Panc1 (cell line): ENCODE measurements at regions not wholly inside any gene's neighbourhood (a gene's known extent, or its start where the extent isn't known, plus 50 kb on each side); places are given as distances from the start of the nearest gene placed in this dataset.

Experiments
- ATAC-seq: fragments of 200-7000 bp; cut with Tn5 transposase; 2 replicates; pipeline ENCODE4 v1.9.1; 2020; ENCODE audit warnings: mild to moderate bottlenecking, moderate library complexity
- BruUV-seq: library from RNA; stranded (reverse); fragments of 400-500 nt; replicated peaks from 2 replicates; lab custom pipeline; 2021; lab: Mats Ljungman, UMichigan
- CTCF ChIA-PET: fragments of 300-600 bp; sonication (Branson Sonifier 250); formaldehyde crosslinking; loops from one replicate; lab custom pipeline; 2022; ENCODE audit warnings: antibody characterized with exemption; lab: Charles Lee
- POLR2A ChIA-PET: fragments of 300-600 bp; sonication (Branson Sonifier 250); formaldehyde crosslinking; loops from one replicate; lab custom pipeline; 2022; ENCODE audit warnings: antibody characterized with exemption; lab: Charles Lee
- DNase-seq: peaks from one replicate; pipeline ENCODE4 v3.0.0-alpha.2; 2010; ENCODE audit warnings: low read depth, low spot score
- H3K27ac ChIP-seq: 2 replicates; pipeline ENCODE4 v1.5.1; 2011; ENCODE audit warnings: mild to moderate bottlenecking, low read length, inconsistent platforms
- H3K27me3 ChIP-seq: fragments of 200-500 bp; sonication (Bioruptor generic); 2 replicates; pipeline ENCODE4 v1.6.0; 2014; ENCODE audit warnings: low read length, inconsistent platforms; ENCODE audit not compliant: control insufficient read depth, insufficient read depth
- H3K36me3 ChIP-seq: fragments of 200-500 bp; sonication (Bioruptor generic); 2 replicates; pipeline ENCODE4 v1.5.1; 2014; ENCODE audit warnings: inconsistent platforms, mild to moderate bottlenecking, low read length, moderate library complexity; ENCODE audit not compliant: control insufficient read depth, insufficient read depth
- H3K4me1 ChIP-seq: 2 replicates; pipeline ENCODE4 v1.5.1; 2011; ENCODE audit warnings: inconsistent platforms, mild to moderate bottlenecking, low read length, moderate library complexity; ENCODE audit not compliant: control insufficient read depth, insufficient read depth
- H3K4me3 ChIP-seq, 2 experiments: 2 replicates each; pipeline ENCODE4 v1.5.1; 2011 to 2012; ENCODE audit warnings: low read depth in 2 of 2, low read length in 2 of 2, mild to moderate bottlenecking in 2 of 2, inconsistent platforms in 1 of 2, moderate library complexity in 1 of 2
- H3K9me3 ChIP-seq: fragments of 200-500 bp; sonication (Bioruptor generic); 2 replicates; pipeline ENCODE4 v1.5.1; 2014; ENCODE audit warnings: low read depth, mild to moderate bottlenecking, inconsistent platforms, low read length, moderate library complexity; ENCODE audit not compliant: control insufficient read depth, insufficient read depth
- POLR2AphosphoS5 ChIP-seq: IDR thresholded peaks from 2 replicates; pipeline ENCODE4 v1.6.1; 2012; ENCODE audit warnings: mild to moderate bottlenecking, low read depth, low read length, moderate library complexity
- SIN3A ChIP-seq: IDR thresholded peaks from 2 replicates; pipeline ENCODE4 v1.6.1; 2012; ENCODE audit warnings: low read depth, mild to moderate bottlenecking, low read length, moderate library complexity, borderline replicate concordance; ENCODE audit not compliant: insufficient read depth
- TCF7L2 ChIP-seq: IDR thresholded peaks from 2 replicates; pipeline ENCODE4 v1.6.1; 2011; ENCODE audit warnings: mild to moderate bottlenecking, low read depth, low read length, inconsistent platforms
- in situ Hi-C: cut with HindIII; loops from 2 replicates; pipeline ENCODE4 v1.10.0; 2016; ENCODE audit warnings: low sequenced_read_pairs, low pct_unique_long_range_greater_than_20kb
- intact Hi-C: fragments of 100-400 bp; cut with micrococcal nuclease; formaldehyde crosslinking; loops from one replicate; pipeline ENCODE4 v1.10.0; 2022; ENCODE audit not compliant: unreplicated experiment
- TF ChIP-seq, protein P1 (sequence below): fragments of 450-650 bp; IDR thresholded peaks from 2 replicates; pipeline ENCODE4 v1.5.1; 2017; ENCODE audit warnings: mild to moderate bottlenecking
- TF ChIP-seq, protein P2 (sequence below), 2 experiments: IDR thresholded peaks; 2 replicates each; pipeline ENCODE4 v1.6.1; 2011 to 2012; ENCODE audit warnings: low read depth in 2 of 2, control low read depth in 1 of 2, low read length in 1 of 2, mild to moderate bottlenecking in 1 of 2, moderate library complexity in 1 of 2; ENCODE audit not compliant: insufficient read depth in 1 of 2

DNA sequence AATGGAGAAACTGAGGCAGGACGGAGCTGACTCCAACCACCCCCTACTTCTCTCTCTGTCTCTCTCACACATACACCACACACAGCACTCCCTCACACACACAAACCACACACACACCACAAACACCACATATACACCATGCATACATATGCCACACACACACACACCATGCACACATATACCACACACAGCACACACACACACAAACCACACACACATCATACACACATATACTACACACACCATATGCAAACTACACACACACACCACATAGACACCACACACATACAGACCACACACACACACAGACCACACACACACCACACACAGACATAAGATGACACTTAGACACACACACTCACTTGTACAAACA, 94.3 kb downstream of the RIPK4 start:
- ATAC-seq (no peak), DNase-seq (no peak)
- POLR2A ChIA-PET = interaction anchor here (0.6 kb wide), 1 partner anchor 94 kb away, joined by 3 read pairs; the partner anchor contains the start of gene RIPK4
- Histone ChIP-seq H3K27me3 (no peaks in the 10 kb centered on the region), H3K36me3 (no peaks in the 10 kb centered on the region), H3K9me3 (no peaks in the 10 kb centered on the region), H3K4me1 (peaks cover 55% of the 10 kb centered on the region), H3K4me3 (no peak overlapping the region), H3K27ac (peak overlapping the region; percentile 72)
- CTCF ChIA-PET = no interaction called here
- no TSS peak for BruUV-seq
- TF ChIP-seq SIN3A (no peak), TCF7L2 (no peak), POLR2AphosphoS5 (no peak)
- TF ChIP-seq, protein P1, sequence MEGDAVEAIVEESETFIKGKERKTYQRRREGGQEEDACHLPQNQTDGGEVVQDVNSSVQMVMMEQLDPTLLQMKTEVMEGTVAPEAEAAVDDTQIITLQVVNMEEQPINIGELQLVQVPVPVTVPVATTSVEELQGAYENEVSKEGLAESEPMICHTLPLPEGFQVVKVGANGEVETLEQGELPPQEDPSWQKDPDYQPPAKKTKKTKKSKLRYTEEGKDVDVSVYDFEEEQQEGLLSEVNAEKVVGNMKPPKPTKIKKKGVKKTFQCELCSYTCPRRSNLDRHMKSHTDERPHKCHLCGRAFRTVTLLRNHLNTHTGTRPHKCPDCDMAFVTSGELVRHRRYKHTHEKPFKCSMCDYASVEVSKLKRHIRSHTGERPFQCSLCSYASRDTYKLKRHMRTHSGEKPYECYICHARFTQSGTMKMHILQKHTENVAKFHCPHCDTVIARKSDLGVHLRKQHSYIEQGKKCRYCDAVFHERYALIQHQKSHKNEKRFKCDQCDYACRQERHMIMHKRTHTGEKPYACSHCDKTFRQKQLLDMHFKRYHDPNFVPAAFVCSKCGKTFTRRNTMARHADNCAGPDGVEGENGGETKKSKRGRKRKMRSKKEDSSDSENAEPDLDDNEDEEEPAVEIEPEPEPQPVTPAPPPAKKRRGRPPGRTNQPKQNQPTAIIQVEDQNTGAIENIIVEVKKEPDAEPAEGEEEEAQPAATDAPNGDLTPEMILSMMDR = no peak
- TF ChIP-seq, protein P2, sequence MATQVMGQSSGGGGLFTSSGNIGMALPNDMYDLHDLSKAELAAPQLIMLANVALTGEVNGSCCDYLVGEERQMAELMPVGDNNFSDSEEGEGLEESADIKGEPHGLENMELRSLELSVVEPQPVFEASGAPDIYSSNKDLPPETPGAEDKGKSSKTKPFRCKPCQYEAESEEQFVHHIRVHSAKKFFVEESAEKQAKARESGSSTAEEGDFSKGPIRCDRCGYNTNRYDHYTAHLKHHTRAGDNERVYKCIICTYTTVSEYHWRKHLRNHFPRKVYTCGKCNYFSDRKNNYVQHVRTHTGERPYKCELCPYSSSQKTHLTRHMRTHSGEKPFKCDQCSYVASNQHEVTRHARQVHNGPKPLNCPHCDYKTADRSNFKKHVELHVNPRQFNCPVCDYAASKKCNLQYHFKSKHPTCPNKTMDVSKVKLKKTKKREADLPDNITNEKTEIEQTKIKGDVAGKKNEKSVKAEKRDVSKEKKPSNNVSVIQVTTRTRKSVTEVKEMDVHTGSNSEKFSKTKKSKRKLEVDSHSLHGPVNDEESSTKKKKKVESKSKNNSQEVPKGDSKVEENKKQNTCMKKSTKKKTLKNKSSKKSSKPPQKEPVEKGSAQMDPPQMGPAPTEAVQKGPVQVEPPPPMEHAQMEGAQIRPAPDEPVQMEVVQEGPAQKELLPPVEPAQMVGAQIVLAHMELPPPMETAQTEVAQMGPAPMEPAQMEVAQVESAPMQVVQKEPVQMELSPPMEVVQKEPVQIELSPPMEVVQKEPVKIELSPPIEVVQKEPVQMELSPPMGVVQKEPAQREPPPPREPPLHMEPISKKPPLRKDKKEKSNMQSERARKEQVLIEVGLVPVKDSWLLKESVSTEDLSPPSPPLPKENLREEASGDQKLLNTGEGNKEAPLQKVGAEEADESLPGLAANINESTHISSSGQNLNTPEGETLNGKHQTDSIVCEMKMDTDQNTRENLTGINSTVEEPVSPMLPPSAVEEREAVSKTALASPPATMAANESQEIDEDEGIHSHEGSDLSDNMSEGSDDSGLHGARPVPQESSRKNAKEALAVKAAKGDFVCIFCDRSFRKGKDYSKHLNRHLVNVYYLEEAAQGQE (IDR thresholded peaks at IDR 0.05; ENCODE audit: insufficient read depth in 1 of 2, low read depth in 2 of 2, low read length in 1 of 2) = no peak
- intact Hi-C loops (no loop called here), in situ Hi-C loops (no loop called here)

DNA sequence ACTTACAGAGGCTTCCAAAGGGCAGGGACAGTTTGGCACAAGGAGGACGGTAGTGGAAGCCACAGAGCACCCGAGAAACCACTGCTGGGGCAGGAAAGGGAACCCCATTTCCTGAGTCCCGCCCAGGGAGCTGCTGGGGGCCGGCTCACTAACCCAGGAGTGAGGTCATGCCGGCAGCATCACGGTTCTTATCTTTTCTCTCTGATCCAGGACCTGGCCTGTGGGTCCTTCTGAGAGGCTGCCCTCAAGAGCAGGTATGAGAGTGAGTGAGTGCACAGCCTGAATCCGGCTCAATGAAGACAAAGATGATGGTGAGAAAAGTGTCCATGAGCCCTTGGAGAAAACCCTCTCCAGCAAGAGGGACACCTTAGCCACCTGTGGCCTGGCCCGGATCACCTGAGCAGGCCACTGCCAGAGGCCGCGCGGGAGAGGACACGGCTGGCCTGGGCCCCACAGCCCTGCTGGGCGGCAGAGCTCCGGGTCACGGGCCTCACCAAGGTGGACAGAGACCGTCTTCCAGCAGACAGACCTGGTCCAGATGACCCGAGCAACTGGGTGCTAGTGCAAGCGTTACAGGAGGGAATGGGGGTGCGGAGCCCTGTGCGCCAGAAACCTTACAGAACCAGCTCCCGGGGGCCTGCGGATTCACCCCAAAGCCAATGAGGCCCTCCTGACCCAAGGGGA, 94.9 kb downstream of the RIPK4 start:
- in situ Hi-C loops (no loop called here), intact Hi-C loops (no loop called here)
- ChIA-PET CTCF (no interaction called here), POLR2A (interaction anchor here (0.6 kb wide), 1 partner anchor 95 kb away, joined by 3 read pairs; the partner anchor contains the start of gene RIPK4)
- H3K36me3 ChIP-seq = no peaks in the 10 kb centered on the region
- DNase-seq (no peak), ATAC-seq (peak; percentile 71)
- H3K27me3 ChIP-seq = no peaks in the 10 kb centered on the region
- H3K4me1 ChIP-seq = peaks cover 51% of the 10 kb centered on the region
- H3K27ac ChIP-seq = peak overlapping the region; percentile 72
- H3K9me3 ChIP-seq = no peaks in the 10 kb centered on the region
- TF ChIP-seq POLR2AphosphoS5 (no peak), SIN3A (no peak), TCF7L2 (no peak)
- TF ChIP-seq, protein P1 = no peak
- no TSS peak for BruUV-seq
- no peak overlapping the region for H3K4me3 ChIP-seq
